ENCODE measurements at regions not wholly inside any gene's neighbourhood (a gene's known extent, or its start where the extent isn't known, plus 50 kb on each side); places are given as distances from the start of the nearest gene placed in this dataset.

DNA sequence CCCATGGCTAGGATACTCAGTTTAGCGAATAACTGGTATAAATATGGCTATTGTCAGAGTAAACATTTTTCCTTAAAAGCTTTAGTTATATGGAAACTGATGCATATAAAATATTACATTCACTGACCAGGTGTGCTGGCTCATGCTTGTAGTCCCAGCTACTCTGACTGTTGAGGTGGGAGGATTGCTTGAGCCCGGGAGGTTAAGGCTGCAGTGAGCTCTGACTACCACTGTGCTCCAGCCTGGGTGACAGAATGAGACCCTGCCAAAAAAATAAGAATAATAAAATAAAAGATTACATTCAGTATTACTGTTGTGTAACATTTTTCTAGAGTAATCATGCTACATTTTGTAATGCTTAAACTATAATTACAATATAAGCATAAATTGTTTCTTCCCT lies 350.4 kb upstream of the FSIP2 start:
- TF ChIP-seq NFIC (IDR thresholded peaks at IDR 0.05) (no peak), YY1 (IDR thresholded peaks at IDR 0.05; ENCODE audit: low read depth) (no peak), TCF12 (IDR thresholded peaks at IDR 0.05; ENCODE audit: low read depth) (no peak)

DNA sequence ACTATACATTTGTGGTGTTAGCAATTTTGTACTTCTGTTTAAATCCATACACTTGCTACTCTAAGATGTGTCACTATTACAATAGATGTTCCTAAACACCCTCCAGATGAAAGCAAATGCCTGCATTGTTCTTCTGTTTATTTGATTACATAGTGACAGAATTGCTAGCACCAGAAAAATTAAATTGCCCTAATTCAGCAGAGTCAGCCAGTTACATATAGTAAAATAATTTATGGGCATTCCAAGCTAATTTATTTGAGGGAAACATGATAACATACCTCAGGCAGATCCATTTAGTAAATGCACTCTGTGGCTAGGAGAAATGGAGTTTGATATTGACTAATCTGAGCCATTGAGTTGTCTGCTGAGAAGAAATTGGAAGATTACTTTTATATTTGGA lies 347.1 kb upstream of the FSIP2 start:
- TF ChIP-seq ZBTB7A (IDR thresholded peaks at IDR 0.05; ENCODE audit: low read depth) (no peak), TEAD4 (IDR thresholded peaks at IDR 0.05) (no peak), TCF12 (IDR thresholded peaks at IDR 0.05; ENCODE audit: low read depth) (no peak)

DNA sequence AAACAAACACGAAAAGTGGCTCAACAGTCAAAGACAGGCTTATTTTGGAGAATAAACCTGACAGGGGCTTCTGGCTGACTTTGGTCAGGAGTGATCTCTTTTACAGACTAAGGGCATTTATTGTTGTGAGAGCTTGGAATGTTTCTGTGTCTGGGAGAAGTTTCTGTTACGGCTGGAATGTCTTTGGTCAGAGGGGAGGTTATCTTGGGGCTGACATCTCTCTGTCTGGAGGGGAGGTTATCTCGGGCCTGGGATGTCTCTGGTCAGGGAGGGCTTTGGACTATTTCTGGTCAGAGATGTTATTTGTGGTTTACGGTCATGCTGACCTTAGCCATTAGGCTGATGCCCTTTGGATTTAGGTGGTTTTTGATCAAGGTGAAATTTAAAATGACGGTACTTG lies 345.5 kb upstream of the FSIP2 start:
- TF ChIP-seq FOXM1 (IDR thresholded peaks at IDR 0.05; ENCODE audit: borderline replicate concordance, low read depth) (no peak), TEAD4 (IDR thresholded peaks at IDR 0.05) (no peak), NFIC (IDR thresholded peaks at IDR 0.05) (no peak), YY1 (IDR thresholded peaks at IDR 0.05; ENCODE audit: low read depth) (no peak), EP300 (IDR thresholded peaks at IDR 0.05; ENCODE audit: borderline replicate concordance) (no peak)

DNA sequence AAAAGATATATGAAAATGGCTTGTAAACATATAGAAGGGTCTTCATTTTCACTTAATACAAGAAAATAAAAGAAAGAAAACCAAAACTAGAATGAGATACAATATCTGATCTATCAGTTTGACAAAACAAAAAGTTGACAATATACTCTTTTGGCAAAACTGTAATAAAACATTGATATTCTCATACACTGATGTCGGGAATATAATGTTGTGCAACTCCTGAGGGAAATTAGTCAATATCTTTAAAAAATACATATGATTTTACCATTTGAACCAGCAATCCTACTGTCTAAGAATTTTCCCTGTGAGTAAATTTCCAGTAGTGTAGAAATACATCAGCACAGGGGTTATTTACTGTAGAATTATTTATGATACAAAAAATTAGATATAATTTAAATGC lies 336.1 kb upstream of the FSIP2 start:
- TF ChIP-seq CEBPB (IDR thresholded peaks at IDR 0.05), result no peak
- no peak for TF ChIP-seq TCF12 (IDR thresholded peaks at IDR 0.05; ENCODE audit: low read depth)
- no peak for TF ChIP-seq RAD21 (IDR thresholded peaks at IDR 0.05; ENCODE audit: low read depth)
- no peak for TF ChIP-seq YY1 (IDR thresholded peaks at IDR 0.05; ENCODE audit: low read depth)

DNA sequence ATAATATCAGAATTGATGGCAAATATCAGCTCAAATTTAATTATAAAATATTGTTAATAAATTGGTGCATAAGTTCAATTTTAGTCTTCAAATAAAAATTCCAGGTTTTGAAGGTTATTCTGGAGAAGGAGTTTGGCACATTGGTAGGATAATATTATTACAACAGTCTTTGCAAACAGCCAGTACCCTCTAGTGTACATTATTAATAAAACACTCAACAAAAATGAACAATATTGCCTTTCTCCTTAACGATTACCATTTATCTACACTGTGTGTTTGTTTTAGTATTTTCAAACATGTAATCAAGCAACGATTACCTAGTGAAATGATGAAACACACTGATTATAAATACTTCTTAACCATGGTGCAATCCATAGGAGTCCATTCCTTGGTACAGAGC lies 334.0 kb upstream of the FSIP2 start:
- TF ChIP-seq ZBTB7A (IDR thresholded peaks at IDR 0.05; ENCODE audit: low read depth) (no peak), TCF12 (IDR thresholded peaks at IDR 0.05; ENCODE audit: low read depth) (no peak), RAD21 (IDR thresholded peaks at IDR 0.05; ENCODE audit: low read depth) (no peak), YY1 (IDR thresholded peaks at IDR 0.05; ENCODE audit: low read depth) (no peak), CEBPB (IDR thresholded peaks at IDR 0.05) (no peak), TAF1 (IDR thresholded peaks at IDR 0.05; ENCODE audit: low read depth) (no peak), TEAD4 (IDR thresholded peaks at IDR 0.05) (no peak), EGR1 (IDR thresholded peaks at IDR 0.05) (no peak), EP300 (IDR thresholded peaks at IDR 0.05; ENCODE audit: borderline replicate concordance) (no peak), FOXM1 (IDR thresholded peaks at IDR 0.05; ENCODE audit: borderline replicate concordance, low read depth) (no peak), CREB1 (IDR thresholded peaks at IDR 0.05; ENCODE audit: low read depth) (no peak)
- TF ChIP-seq, protein P1, sequence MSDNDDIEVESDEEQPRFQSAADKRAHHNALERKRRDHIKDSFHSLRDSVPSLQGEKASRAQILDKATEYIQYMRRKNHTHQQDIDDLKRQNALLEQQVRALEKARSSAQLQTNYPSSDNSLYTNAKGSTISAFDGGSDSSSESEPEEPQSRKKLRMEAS (IDR thresholded peaks at IDR 0.05), result no peak
- TF ChIP-seq, protein P2, sequence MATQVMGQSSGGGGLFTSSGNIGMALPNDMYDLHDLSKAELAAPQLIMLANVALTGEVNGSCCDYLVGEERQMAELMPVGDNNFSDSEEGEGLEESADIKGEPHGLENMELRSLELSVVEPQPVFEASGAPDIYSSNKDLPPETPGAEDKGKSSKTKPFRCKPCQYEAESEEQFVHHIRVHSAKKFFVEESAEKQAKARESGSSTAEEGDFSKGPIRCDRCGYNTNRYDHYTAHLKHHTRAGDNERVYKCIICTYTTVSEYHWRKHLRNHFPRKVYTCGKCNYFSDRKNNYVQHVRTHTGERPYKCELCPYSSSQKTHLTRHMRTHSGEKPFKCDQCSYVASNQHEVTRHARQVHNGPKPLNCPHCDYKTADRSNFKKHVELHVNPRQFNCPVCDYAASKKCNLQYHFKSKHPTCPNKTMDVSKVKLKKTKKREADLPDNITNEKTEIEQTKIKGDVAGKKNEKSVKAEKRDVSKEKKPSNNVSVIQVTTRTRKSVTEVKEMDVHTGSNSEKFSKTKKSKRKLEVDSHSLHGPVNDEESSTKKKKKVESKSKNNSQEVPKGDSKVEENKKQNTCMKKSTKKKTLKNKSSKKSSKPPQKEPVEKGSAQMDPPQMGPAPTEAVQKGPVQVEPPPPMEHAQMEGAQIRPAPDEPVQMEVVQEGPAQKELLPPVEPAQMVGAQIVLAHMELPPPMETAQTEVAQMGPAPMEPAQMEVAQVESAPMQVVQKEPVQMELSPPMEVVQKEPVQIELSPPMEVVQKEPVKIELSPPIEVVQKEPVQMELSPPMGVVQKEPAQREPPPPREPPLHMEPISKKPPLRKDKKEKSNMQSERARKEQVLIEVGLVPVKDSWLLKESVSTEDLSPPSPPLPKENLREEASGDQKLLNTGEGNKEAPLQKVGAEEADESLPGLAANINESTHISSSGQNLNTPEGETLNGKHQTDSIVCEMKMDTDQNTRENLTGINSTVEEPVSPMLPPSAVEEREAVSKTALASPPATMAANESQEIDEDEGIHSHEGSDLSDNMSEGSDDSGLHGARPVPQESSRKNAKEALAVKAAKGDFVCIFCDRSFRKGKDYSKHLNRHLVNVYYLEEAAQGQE (IDR thresholded peaks at IDR 0.05; ENCODE audit: low read depth), result no peak
- TF ChIP-seq, protein P3, sequence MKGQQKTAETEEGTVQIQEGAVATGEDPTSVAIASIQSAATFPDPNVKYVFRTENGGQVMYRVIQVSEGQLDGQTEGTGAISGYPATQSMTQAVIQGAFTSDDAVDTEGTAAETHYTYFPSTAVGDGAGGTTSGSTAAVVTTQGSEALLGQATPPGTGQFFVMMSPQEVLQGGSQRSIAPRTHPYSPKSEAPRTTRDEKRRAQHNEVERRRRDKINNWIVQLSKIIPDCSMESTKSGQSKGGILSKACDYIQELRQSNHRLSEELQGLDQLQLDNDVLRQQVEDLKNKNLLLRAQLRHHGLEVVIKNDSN (IDR thresholded peaks at IDR 0.05), result no peak

DNA sequence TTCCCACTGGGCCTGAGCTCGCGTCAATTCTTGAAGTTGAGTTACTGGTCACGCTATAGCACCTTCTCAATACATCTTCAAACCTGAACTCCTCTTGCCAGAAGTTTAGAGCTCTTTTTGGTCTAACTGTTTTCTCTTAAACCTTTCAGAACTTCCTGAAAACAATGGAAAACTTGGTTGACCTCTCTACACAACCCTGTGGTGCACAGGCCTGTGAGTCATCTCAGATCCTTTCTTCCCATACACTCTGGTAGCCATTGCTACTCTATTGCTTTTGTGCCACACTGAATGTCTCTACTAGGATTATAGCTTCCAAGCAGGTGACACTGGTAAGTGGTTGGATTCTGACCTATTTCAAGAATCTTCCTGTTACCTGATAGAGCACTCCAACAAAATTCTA lies 321.5 kb upstream of the FSIP2 start:
- TF ChIP-seq, protein P3 (IDR thresholded peaks at IDR 0.05), result no peak
- TF ChIP-seq CEBPB (IDR thresholded peaks at IDR 0.05) (no peak), TCF12 (IDR thresholded peaks at IDR 0.05; ENCODE audit: low read depth) (no peak), TAF1 (IDR thresholded peaks at IDR 0.05; ENCODE audit: low read depth) (no peak), EP300 (IDR thresholded peaks at IDR 0.05; ENCODE audit: borderline replicate concordance) (no peak), EGR1 (IDR thresholded peaks at IDR 0.05) (no peak), ZBTB7A (IDR thresholded peaks at IDR 0.05; ENCODE audit: low read depth) (no peak), FOXM1 (IDR thresholded peaks at IDR 0.05; ENCODE audit: borderline replicate concordance, low read depth) (no peak), YY1 (IDR thresholded peaks at IDR 0.05; ENCODE audit: low read depth) (no peak), CREB1 (IDR thresholded peaks at IDR 0.05; ENCODE audit: low read depth) (no peak), TEAD4 (IDR thresholded peaks at IDR 0.05) (no peak), NFIC (IDR thresholded peaks at IDR 0.05) (no peak)
- TF ChIP-seq, protein P1 (IDR thresholded peaks at IDR 0.05), result no peak
- TF ChIP-seq, protein P2 (IDR thresholded peaks at IDR 0.05; ENCODE audit: low read depth), result no peak

DNA sequence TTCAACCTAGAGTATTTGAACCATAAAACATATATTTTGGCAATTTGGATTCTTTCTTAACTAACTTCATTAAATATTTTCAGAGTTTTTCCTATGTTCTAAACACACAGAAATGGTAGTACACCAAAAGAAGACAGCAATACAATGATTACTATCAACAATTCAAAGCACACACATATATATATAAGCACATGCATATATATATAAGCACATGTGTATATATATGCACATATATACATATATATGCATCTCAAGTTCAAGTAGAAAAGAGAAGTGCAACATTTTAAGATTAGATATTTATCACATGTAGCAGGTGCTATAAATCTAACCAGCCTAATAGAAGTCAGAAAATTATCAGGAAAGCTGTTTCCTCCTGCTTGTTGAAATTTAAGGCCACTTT lies 320.9 kb upstream of the FSIP2 start:
- TF ChIP-seq TEAD4 (IDR thresholded peaks at IDR 0.05), result no peak
- no peak for TF ChIP-seq RAD21 (IDR thresholded peaks at IDR 0.05; ENCODE audit: low read depth)

All from Ishikawa (cell line).